HepG2 (cell line): ENCODE measurements at regions not wholly inside any gene's neighbourhood (a gene's known extent, or its start where the extent isn't known, plus 50 kb on each side); places are given as distances from the start of the nearest gene placed in this dataset.

Experiments
- ATAC-seq: fragments of 200-7000 bp; cut with Tn5 transposase; 3 replicates; pipeline ENCODE4 v1.9.1; 2020; ENCODE audit warnings: mild to moderate bottlenecking, moderate library complexity
- BruUV-seq: library from RNA; stranded (reverse); fragments of 400-500 nt; replicated peaks from 2 replicates; lab custom pipeline; 2021; lab: Mats Ljungman, UMichigan
- CTCF ChIA-PET: fragments of 300-600 bp; formaldehyde crosslinking; extraction: SDS; loops from one replicate; lab custom pipeline; 2021; ENCODE audit warnings: low total read pairs, inconsistent platforms, low intra/inter-chr PET ratio; lab: Yijun Ruan, JAX
- POLR2A ChIA-PET: fragments of 350-600 bp; sonication (Branson Sonifier 250); formaldehyde crosslinking; loops from one replicate; lab custom pipeline; 2020; ENCODE audit warnings: antibody characterized with exemption, inconsistent platforms; lab: Yijun Ruan, JAX
- DNase-seq: peaks from one replicate; pipeline ENCODE4 v3.0.0-alpha.2; 2015; ENCODE audit warnings: low spot score
- FAIRE-seq: peaks from 3 replicates; lab custom pipeline; 2011; peaks lifted over from hg19 to GRCh38; lab: Jason Lieb, UNC
- H2AFZ ChIP-seq: one replicate; pipeline ENCODE4 v1.6.1; 2011; ENCODE audit warnings: low read length, inconsistent platforms
- H3K27ac ChIP-seq: fragments of 300-600 bp; 3 replicates; pipeline ENCODE4 v1.8.0; 2011; ENCODE audit warnings: mixed run types, mild to moderate bottlenecking, mixed read lengths, low read length, inconsistent platforms; ENCODE audit not compliant: insufficient read depth; ENCODE audit errors: extremely low read length
- H3K27me3 ChIP-seq, 2 experiments: fragments of 200-600 bp in 1 of 2; 2 replicates in 1 of 2; 3 replicates in 1 of 2; pipeline versions ENCODE4 v1.6.0 to v1.8.0; 2011; ENCODE audit warnings: low read length in 2 of 2, mild to moderate bottlenecking in 2 of 2, moderate library complexity in 2 of 2, inconsistent platforms in 1 of 2; ENCODE audit not compliant: insufficient read depth in 2 of 2, control insufficient read depth in 1 of 2
- H3K36me3 ChIP-seq, 2 experiments: fragments of 200-600 bp in 1 of 2; replicated peaks in 1 of 2; 2 replicates in 1 of 2; 3 replicates in 1 of 2; pipeline versions ENCODE4 v1.5.1 to v1.8.0; 2011; ENCODE audit warnings: low read length in 2 of 2, inconsistent platforms in 1 of 2; ENCODE audit not compliant: insufficient read depth in 2 of 2, control insufficient read depth in 1 of 2
- H3K4me1 ChIP-seq: 2 replicates; pipeline ENCODE4 v1.5.1; 2012; ENCODE audit warnings: low read length, inconsistent platforms; ENCODE audit not compliant: insufficient read depth
- H3K4me2 ChIP-seq: 2 replicates; pipeline ENCODE4 v1.6.0; 2011; ENCODE audit warnings: low read depth, low read length, inconsistent platforms
- H3K4me3 ChIP-seq, 3 experiments: fragments of 200-600 bp in 1 of 3; sonication (generic), shearing (Covaris generic) in 1 of 3; replicated peaks in 1 of 3; 2 replicates each; pipeline ENCODE4 v1.5.1; 2011 to 2016; ENCODE audit warnings: low read length in 3 of 3, inconsistent platforms in 2 of 3, low read depth in 2 of 3, mild to moderate bottlenecking in 2 of 3, control low read depth in 1 of 3, mixed read lengths in 1 of 3; ENCODE audit not compliant: insufficient read depth in 1 of 3
- H3K79me2 ChIP-seq: one replicate; pipeline ENCODE4 v1.6.1; 2011; ENCODE audit warnings: low read length, inconsistent platforms; ENCODE audit not compliant: insufficient read depth
- H3K9ac ChIP-seq: 2 replicates; pipeline ENCODE4 v1.6.0; 2011; ENCODE audit warnings: mild to moderate bottlenecking, low read depth, low read length, inconsistent platforms; ENCODE audit not compliant: insufficient read depth
- H3K9me3 ChIP-seq: 2 replicates; pipeline ENCODE4 v1.5.1; 2012; ENCODE audit warnings: mild to moderate bottlenecking, low read length
- H4K20me1 ChIP-seq: 2 replicates; pipeline ENCODE4 v1.6.0; 2011; ENCODE audit warnings: inconsistent platforms, mild to moderate bottlenecking, low read length, moderate library complexity; ENCODE audit not compliant: insufficient read depth
- CBX1 ChIP-seq: IDR thresholded peaks from one replicate; pipeline ENCODE4 v1.6.1; 2016; ENCODE audit warnings: antibody characterized with exemption, low read depth
- HOXA3 ChIP-seq: sonication (generic); formaldehyde crosslinking; IDR thresholded peaks from 2 replicates; pipeline ENCODE4 v1.5.0; 2020; ENCODE audit warnings: missing genetic modification reagents
- MAFG ChIP-seq: sonication (generic); formaldehyde crosslinking; IDR thresholded peaks from 2 replicates; pipeline ENCODE4 v1.5.1; 2020; ENCODE audit warnings: mild to moderate bottlenecking, missing genetic modification reagents
- PAF1 ChIP-seq: IDR thresholded peaks from 2 replicates; pipeline ENCODE4 v1.6.1; 2016; ENCODE audit warnings: missing genetic modification reagents, missing compliant biosample characterization
- PTBP1 ChIP-seq: fragments of 200-400 bp; formaldehyde crosslinking; IDR thresholded peaks from 2 replicates; pipeline ENCODE4 v1.6.1; 2018; ENCODE audit warnings: low read length, low read depth; ENCODE audit not compliant: poor library complexity, severe bottlenecking
- RFXANK ChIP-seq: IDR thresholded peaks from 2 replicates; pipeline ENCODE4 v1.6.1; 2016
- SP4 ChIP-seq: sonication (generic); formaldehyde crosslinking; IDR thresholded peaks from 2 replicates; pipeline ENCODE4 v1.8.1; 2023; ENCODE audit warnings: mild to moderate bottlenecking, missing genetic modification reagents
- ZBTB7B ChIP-seq: sonication (generic); formaldehyde crosslinking; IDR thresholded peaks from 2 replicates; pipeline ENCODE4 v1.4.0; 2020; ENCODE audit warnings: missing genetic modification reagents
- ZNF496 ChIP-seq: sonication (generic); formaldehyde crosslinking; IDR thresholded peaks from 2 replicates; pipeline ENCODE4 v1.8.1; 2023; ENCODE audit warnings: mild to moderate bottlenecking, moderate library complexity, missing genetic modification reagents; ENCODE audit not compliant: insufficient replicate concordance
- WGBS: methylation state at CpG from one replicate; pipeline ENCODE4 v1.1.6; 2017; ENCODE audit warnings: low lambda C conversion rate; 5-methylcytosine and 5-hydroxymethylcytosine counted together
- in situ Hi-C: cut with HindIII; loops from 2 replicates; pipeline ENCODE4 v1.10.0; 2017; ENCODE audit warnings: low pct_unique_long_range_greater_than_20kb; ENCODE audit not compliant: extremely low pct_ligation_motif_present
- intact Hi-C: fragments of 100-400 bp; cut with micrococcal nuclease; formaldehyde crosslinking; loops from one replicate; pipeline ENCODE4 v1.10.0; 2022; ENCODE audit not compliant: unreplicated experiment
- TF ChIP-seq, protein P1 (sequence below): IDR thresholded peaks from 2 replicates; pipeline ENCODE4 v1.6.1; 2016; ENCODE audit warnings: control low read depth
- TF ChIP-seq, protein P2 (sequence below): sonication (generic); formaldehyde crosslinking; IDR thresholded peaks from 2 replicates; pipeline ENCODE4 v1.5.0; 2020; ENCODE audit warnings: missing genetic modification reagents
- TF ChIP-seq, protein P3 (sequence below): sonication (generic); formaldehyde crosslinking; conservative IDR thresholded peaks from 2 replicates; pipeline ENCODE4 v1.5.0; 2020; ENCODE audit warnings: missing genetic modification reagents
- TF ChIP-seq, protein P4 (sequence below): IDR thresholded peaks from 2 replicates; pipeline ENCODE4 v1.6.1; 2016; ENCODE audit warnings: missing compliant biosample characterization, missing genetic modification reagents, borderline replicate concordance
- TF ChIP-seq, protein P5 (sequence below): IDR thresholded peaks from 2 replicates; pipeline ENCODE4 v1.6.1; 2012; ENCODE audit warnings: low read depth, low read length, improper control_type of control experiment

DNA sequence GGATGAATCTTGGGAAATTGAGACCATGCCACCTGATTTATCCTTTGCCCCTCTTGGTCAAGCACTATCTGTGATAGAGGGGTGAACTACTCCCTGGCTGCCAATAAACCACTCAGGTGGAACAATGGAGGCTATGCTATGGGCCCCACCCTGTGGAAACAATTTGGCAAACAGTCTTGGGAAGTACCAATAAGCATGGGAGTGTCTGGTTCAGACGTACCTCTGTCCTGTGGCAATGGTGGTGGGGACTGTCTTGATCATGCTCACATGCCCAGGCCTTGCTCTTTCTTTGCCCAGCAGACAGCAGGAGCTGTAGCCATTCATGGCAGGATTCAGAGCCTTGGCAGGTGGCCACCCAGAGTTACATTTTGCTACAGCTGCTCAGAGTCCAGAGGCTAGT lies 658.7 kb downstream of the KCNJ3 start:
- Histone ChIP-seq H3K36me3 (no peaks in the 10 kb centered on the region), H3K4me1 (no peaks in the 10 kb centered on the region), H4K20me1 (no peaks in the 10 kb centered on the region), H2AFZ (no peak overlapping the region), H3K4me2 (no peak overlapping the region), H3K9ac (no peak overlapping the region), H3K27me3 (no peaks in the 10 kb centered on the region), H3K4me3 (no peak overlapping the region), H3K79me2 (no peaks in the 10 kb centered on the region), H3K9me3 (no peaks in the 10 kb centered on the region), H3K27ac (no peak overlapping the region)
- BruUV-seq, result no TSS peak
- FAIRE-seq (no peak), DNase-seq (no peak), ATAC-seq (no peak)
- CTCF ChIA-PET, result no interaction called here
- intact Hi-C loops, result no loop called here
- in situ Hi-C loops, result no loop called here
- POLR2A ChIA-PET, result no interaction called here
- no peak for TF ChIP-seq PTBP1
- TF ChIP-seq, protein P1, sequence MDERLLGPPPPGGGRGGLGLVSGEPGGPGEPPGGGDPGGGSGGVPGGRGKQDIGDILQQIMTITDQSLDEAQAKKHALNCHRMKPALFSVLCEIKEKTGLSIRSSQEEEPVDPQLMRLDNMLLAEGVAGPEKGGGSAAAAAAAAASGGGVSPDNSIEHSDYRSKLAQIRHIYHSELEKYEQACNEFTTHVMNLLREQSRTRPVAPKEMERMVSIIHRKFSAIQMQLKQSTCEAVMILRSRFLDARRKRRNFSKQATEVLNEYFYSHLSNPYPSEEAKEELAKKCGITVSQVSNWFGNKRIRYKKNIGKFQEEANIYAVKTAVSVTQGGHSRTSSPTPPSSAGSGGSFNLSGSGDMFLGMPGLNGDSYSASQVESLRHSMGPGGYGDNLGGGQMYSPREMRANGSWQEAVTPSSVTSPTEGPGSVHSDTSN (CRISPR knock-in tag), result no peak
- WGBS, result 0% methylated on average over 1 of the region's 1 CpG

DNA sequence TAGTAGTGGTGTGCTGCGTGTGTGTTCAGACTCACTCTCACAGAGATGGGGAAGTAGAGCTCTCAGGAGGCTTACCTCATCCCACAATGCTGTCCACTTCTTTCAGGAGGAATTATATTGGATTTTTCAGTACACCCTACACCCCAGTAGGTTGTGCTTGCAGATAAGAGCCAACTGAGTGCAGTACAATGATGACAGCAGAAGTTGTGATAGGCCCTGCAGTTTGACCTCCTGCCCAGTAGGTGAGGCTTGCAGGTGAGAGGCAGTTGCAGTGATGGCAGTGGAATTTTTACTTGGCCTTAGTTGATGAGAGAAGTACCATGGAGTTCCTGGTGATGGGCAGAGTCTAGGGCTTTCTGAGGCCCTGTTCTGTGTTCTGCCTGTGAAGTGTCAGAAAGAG lies 657.8 kb downstream of the KCNJ3 start:
- Histone ChIP-seq H3K9ac (no peak overlapping the region), H3K79me2 (no peaks in the 10 kb centered on the region), H3K27ac (no peak overlapping the region), H3K4me1 (peaks cover 6% of the 10 kb centered on the region), H3K4me2 (no peak overlapping the region), H3K36me3 (no peaks in the 10 kb centered on the region), H3K4me3 (no peak overlapping the region), H3K9me3 (no peaks in the 10 kb centered on the region), H2AFZ (no peak overlapping the region), H4K20me1 (no peaks in the 10 kb centered on the region), H3K27me3 (no peaks in the 10 kb centered on the region)
- DNase-seq, result no peak
- in situ Hi-C loops, result no loop called here
- WGBS, result 0% methylated on average over 1 of the region's 1 CpG
- no TSS peak for BruUV-seq
- TF ChIP-seq ZNF496 (CRISPR knock-in tag) (no peak), ZBTB7B (CRISPR knock-in tag) (no peak), PAF1 (no peak), HOXA3 (no peak), RFXANK (CRISPR knock-in tag) (no peak), SP4 (no peak), CBX1 (no peak), MAFG (CRISPR knock-in tag) (no peak)
- TF ChIP-seq, protein P2, sequence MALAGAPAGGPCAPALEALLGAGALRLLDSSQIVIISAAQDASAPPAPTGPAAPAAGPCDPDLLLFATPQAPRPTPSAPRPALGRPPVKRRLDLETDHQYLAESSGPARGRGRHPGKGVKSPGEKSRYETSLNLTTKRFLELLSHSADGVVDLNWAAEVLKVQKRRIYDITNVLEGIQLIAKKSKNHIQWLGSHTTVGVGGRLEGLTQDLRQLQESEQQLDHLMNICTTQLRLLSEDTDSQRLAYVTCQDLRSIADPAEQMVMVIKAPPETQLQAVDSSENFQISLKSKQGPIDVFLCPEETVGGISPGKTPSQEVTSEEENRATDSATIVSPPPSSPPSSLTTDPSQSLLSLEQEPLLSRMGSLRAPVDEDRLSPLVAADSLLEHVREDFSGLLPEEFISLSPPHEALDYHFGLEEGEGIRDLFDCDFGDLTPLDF (CRISPR knock-in tag), result no peak
- TF ChIP-seq, protein P3, sequence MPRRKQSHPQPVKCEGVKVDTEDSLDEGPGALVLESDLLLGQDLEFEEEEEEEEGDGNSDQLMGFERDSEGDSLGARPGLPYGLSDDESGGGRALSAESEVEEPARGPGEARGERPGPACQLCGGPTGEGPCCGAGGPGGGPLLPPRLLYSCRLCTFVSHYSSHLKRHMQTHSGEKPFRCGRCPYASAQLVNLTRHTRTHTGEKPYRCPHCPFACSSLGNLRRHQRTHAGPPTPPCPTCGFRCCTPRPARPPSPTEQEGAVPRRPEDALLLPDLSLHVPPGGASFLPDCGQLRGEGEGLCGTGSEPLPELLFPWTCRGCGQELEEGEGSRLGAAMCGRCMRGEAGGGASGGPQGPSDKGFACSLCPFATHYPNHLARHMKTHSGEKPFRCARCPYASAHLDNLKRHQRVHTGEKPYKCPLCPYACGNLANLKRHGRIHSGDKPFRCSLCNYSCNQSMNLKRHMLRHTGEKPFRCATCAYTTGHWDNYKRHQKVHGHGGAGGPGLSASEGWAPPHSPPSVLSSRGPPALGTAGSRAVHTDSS (CRISPR knock-in tag), result no peak
- TF ChIP-seq, protein P4, sequence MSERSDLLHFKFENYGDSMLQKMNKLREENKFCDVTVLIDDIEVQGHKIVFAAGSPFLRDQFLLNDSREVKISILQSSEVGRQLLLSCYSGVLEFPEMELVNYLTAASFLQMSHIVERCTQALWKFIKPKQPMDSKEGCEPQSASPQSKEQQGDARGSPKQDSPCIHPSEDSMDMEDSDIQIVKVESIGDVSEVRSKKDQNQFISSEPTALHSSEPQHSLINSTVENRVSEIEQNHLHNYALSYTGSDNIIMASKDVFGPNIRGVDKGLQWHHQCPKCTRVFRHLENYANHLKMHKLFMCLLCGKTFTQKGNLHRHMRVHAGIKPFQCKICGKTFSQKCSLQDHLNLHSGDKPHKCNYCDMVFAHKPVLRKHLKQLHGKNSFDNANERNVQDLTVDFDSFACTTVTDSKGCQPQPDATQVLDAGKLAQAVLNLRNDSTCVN (CRISPR knock-in tag), result no peak
- TF ChIP-seq, protein P5, sequence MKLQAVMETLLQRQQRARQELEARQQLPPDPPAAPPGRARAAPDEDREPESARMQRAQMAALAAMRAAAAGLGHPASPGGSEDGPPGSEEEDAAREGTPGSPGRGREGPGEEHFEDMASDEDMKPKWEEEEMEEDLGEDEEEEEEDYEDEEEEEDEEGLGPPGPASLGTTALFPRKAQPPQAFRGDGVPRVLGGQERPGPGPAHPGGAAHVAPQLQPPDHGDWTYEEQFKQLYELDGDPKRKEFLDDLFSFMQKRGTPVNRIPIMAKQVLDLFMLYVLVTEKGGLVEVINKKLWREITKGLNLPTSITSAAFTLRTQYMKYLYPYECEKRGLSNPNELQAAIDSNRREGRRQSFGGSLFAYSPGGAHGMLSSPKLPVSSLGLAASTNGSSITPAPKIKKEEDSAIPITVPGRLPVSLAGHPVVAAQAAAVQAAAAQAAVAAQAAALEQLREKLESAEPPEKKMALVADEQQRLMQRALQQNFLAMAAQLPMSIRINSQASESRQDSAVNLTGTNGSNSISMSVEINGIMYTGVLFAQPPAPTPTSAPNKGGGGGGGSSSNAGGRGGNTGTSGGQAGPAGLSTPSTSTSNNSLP, result no peak
- intact Hi-C loops, result no loop called here
- peak; percentile 46 for ATAC-seq
- no peak for FAIRE-seq
- ChIA-PET POLR2A (no interaction called here), CTCF (no interaction called here)
